Gastroesophageal sphincter (tissue), 4 donors: ENCODE measurements at regions not wholly inside any gene's neighbourhood (a gene's known extent, or its start where the extent isn't known, plus 50 kb on each side); places are given as distances from the start of the nearest gene placed in this dataset.

Experiments
- ATAC-seq: fragments of 150-250 bp; one replicate; pipeline ENCODE4 v1.9.1; 2016; ENCODE audit warnings: mild to moderate bottlenecking, moderate library complexity
- H3K27ac ChIP-seq, 4 donors: fragments of 200-600 bp; sonication (generic) in 3 of 4; 1 replicate in 3 of 4; 2 replicates in 1 of 4; pipeline ENCODE4 v1.5.1; 2016 to 2019
- H3K27me3 ChIP-seq: fragments of 200-600 bp; sonication (generic); one replicate; pipeline ENCODE4 v1.5.1; 2019
- H3K36me3 ChIP-seq, 2 donors: fragments of 200-600 bp; sonication (generic); one replicate each; pipeline ENCODE4 v1.5.1; 2019; ENCODE audit warnings: control low read depth in 1 of 2
- H3K4me1 ChIP-seq, 3 donors: fragments of 200-600 bp; sonication (generic); 1 replicate in 2 of 3; 2 replicates in 1 of 3; pipeline ENCODE4 v1.5.1; 2016 to 2019; ENCODE audit warnings: control low read depth in 2 of 3
- H3K4me3 ChIP-seq, 2 donors: fragments of 200-600 bp; sonication (generic); one replicate each; pipeline ENCODE4 v1.5.1; 2019; ENCODE audit warnings: mild to moderate bottlenecking in 1 of 2, moderate library complexity in 1 of 2
- H3K9me3 ChIP-seq, 3 donors: fragments of 200-600 bp; sonication (generic); one replicate each; pipeline ENCODE4 v1.5.1; 2017 to 2019; ENCODE audit warnings: control low read depth in 2 of 3
- EP300 ChIP-seq: sonication (generic); formaldehyde crosslinking; IDR thresholded peaks from one replicate; pipeline ENCODE4 v1.6.1; 2017; ENCODE audit warnings: antibody characterized with exemption, mild to moderate bottlenecking
- POLR2A ChIP-seq, 2 donors: fragments of 450-650 bp; IDR thresholded peaks; one replicate each; pipeline ENCODE4 v1.6.1; 2017; ENCODE audit warnings: antibody characterized with exemption in 2 of 2, mild to moderate bottlenecking in 2 of 2, moderate library complexity in 1 of 2
- POLR2AphosphoS5 ChIP-seq: sonication (generic); formaldehyde crosslinking; IDR thresholded peaks from one replicate; pipeline ENCODE4 v1.6.1; 2017; ENCODE audit warnings: antibody characterized with exemption
- WGBS, 2 donors: methylation state at CpG; one replicate each; pipeline ENCODE4 v1.1.5; 2018; ENCODE audit warnings: low coverage in 1 of 2; 5-methylcytosine and 5-hydroxymethylcytosine counted together
- TF ChIP-seq, protein P1 (sequence below), 4 experiments: fragments of 200-600 bp in 2 of 4; fragments of 450-650 bp in 2 of 4; sonication (generic) in 1 of 4; IDR thresholded peaks; one replicate each; pipeline ENCODE4 v1.5.1; 2017 to 2019; ENCODE audit warnings: antibody characterized with exemption in 4 of 4, mild to moderate bottlenecking in 2 of 4, moderate library complexity in 2 of 4

DNA sequence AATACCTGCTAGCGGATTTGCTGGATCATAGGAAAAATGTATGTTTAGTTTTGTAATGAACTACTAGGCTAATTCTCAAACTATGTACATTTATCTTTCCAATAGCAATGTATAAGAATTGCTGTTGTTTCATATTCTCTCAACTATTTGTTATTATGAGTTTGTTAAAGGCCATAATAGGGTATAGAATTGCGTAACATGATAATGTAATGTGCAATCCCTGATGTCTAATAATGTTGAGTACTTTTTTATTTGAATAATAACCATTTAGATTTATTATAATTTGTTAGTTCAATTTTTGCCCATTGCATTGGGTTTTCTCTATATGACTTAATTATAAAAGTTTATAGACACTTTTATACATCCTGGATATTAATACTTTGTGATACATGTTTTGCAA is 801.6 kb downstream of the LUZP2 start:
- no peaks in the 10 kb centered on the region for H3K9me3 ChIP-seq
- H3K4me3 ChIP-seq, result no peak overlapping the region
- H3K36me3 ChIP-seq, result no peaks in the 10 kb centered on the region
- no peaks in the 10 kb centered on the region for H3K27me3 ChIP-seq
- ATAC-seq, result no peak
- H3K27ac ChIP-seq, result no peak overlapping the region
- no peaks in the 10 kb centered on the region for H3K4me1 ChIP-seq
- WGBS, 2 donors, result 96 to 98% methylated on average over 2 of the region's 2 CpGs
- TF ChIP-seq POLR2A (IDR thresholded peaks at IDR 0.05), result no peak
- TF ChIP-seq EP300, result no peak
- no peak for TF ChIP-seq POLR2AphosphoS5
- TF ChIP-seq, protein P1, sequence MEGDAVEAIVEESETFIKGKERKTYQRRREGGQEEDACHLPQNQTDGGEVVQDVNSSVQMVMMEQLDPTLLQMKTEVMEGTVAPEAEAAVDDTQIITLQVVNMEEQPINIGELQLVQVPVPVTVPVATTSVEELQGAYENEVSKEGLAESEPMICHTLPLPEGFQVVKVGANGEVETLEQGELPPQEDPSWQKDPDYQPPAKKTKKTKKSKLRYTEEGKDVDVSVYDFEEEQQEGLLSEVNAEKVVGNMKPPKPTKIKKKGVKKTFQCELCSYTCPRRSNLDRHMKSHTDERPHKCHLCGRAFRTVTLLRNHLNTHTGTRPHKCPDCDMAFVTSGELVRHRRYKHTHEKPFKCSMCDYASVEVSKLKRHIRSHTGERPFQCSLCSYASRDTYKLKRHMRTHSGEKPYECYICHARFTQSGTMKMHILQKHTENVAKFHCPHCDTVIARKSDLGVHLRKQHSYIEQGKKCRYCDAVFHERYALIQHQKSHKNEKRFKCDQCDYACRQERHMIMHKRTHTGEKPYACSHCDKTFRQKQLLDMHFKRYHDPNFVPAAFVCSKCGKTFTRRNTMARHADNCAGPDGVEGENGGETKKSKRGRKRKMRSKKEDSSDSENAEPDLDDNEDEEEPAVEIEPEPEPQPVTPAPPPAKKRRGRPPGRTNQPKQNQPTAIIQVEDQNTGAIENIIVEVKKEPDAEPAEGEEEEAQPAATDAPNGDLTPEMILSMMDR (IDR thresholded peaks at IDR 0.05), result no peak

DNA sequence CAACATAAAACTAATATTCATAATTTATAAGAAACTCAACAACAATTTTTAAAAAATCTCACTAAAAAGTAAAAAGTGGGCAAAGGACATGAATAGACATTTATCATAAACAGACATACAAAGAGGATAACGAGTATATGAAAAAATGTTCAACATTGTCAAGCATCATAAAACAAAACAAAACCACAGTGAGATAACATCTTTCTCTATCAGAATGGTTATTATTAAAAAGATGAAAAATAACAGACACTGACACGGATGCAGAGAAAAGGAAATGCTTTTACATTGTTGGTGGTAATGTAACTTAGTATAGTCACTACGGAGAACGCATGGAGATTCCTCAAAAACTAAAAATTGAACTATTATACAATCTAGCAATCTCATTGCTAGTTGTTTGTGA is 813.0 kb downstream of the LUZP2 start:
- Histone ChIP-seq H3K27ac (no peak overlapping the region), H3K9me3 (no peaks in the 10 kb centered on the region), H3K4me1 (no peaks in the 10 kb centered on the region), H3K27me3 (no peaks in the 10 kb centered on the region), H3K4me3 (no peak overlapping the region), H3K36me3 (no peaks in the 10 kb centered on the region)
- WGBS, 2 donors, result 75 to 83% methylated on average over 4 of the region's 4 CpGs
- TF ChIP-seq EP300 (no peak), POLR2AphosphoS5 (no peak), POLR2A (IDR thresholded peaks at IDR 0.05) (no peak)
- TF ChIP-seq, protein P1 (IDR thresholded peaks at IDR 0.05), result no peak
- no peak for ATAC-seq

DNA sequence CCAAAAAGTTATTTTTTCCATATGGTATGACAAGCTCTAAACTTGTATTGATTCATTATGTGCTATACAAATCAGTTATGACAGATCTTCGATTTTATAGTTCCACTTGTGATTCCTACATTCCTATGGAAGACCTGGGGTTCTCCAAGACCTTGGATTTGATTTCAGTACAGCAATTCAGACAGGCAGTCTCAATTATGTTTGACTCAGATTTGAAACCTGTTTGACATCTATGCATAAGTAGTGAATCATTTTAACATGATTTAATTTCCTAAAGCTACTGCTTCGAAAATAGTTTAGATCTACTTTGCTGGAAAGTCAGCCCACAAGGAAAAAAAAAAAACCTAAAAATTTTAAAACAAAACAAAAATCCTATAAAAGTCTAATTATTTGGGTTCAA is 820.4 kb downstream of the LUZP2 start:
- Histone ChIP-seq H3K27ac (no peak overlapping the region), H3K36me3 (no peaks in the 10 kb centered on the region), H3K4me3 (no peak overlapping the region), H3K4me1 (no peaks in the 10 kb centered on the region), H3K27me3 (no peaks in the 10 kb centered on the region), H3K9me3 (no peaks in the 10 kb centered on the region)
- ATAC-seq, result no peak
- TF ChIP-seq POLR2AphosphoS5 (no peak), POLR2A (IDR thresholded peaks at IDR 0.05) (no peak)
- TF ChIP-seq, protein P1 (IDR thresholded peaks at IDR 0.05), result no peak
- WGBS, 2 donors, result 67 to 87% methylated on average over 2 of the region's 2 CpGs

DNA sequence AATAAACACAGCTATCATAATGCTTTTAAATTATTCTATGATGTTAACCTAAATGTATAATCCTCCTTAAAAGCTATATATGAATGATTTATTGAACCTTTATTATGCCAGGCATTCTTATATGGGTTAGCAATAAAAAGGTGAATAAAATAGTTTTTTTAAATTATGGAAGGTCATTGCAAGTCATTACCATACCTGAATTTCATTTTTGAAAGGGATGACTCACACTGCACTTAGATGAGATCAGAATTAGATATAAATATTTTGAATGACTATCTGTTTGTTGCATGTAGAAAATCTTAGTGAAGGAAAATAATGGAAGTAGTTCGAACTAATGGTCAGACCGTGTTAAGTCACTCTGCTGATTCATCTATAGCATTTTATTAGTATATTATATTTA is 822.3 kb downstream of the LUZP2 start:
- no peaks in the 10 kb centered on the region for H3K4me1 ChIP-seq
- no peaks in the 10 kb centered on the region for H3K36me3 ChIP-seq
- no peaks in the 10 kb centered on the region for H3K9me3 ChIP-seq
- ATAC-seq, result no peak
- H3K27me3 ChIP-seq, result no peaks in the 10 kb centered on the region
- no peak for TF ChIP-seq EP300
- TF ChIP-seq, protein P1 (IDR thresholded peaks at IDR 0.05), result no peak
- TF ChIP-seq POLR2AphosphoS5, result no peak
- TF ChIP-seq POLR2A (IDR thresholded peaks at IDR 0.05), result no peak
- no peak overlapping the region for H3K4me3 ChIP-seq
- no peak overlapping the region for H3K27ac ChIP-seq
- 84 to 89% methylated on average over 2 of the region's 2 CpGs for WGBS, 2 donors

DNA sequence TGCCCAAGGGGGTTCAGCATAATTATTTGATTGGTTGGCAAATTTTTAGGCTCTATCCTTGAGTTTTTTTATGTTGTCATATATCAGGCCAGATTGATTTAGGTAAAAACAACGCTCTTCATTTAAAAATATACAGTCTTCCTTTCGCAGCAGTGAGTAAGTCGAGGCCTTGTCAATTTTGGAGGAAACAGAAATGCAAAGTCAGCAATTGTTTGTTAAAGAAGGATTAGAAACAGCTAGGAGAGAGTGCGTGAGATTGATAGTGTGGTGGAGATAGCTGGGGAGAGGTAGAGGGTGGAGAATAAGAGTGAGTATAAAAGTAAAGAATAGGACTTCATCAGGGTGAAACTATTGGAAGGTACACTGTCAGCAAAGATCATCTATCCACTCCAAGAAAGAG is 830.8 kb downstream of the LUZP2 start:
- no peaks in the 10 kb centered on the region for H3K36me3 ChIP-seq
- ATAC-seq, result no peak
- H3K4me3 ChIP-seq, result no peak overlapping the region
- H3K9me3 ChIP-seq, result no peaks in the 10 kb centered on the region
- H3K4me1 ChIP-seq, result no peaks in the 10 kb centered on the region
- TF ChIP-seq POLR2A (IDR thresholded peaks at IDR 0.05), result no peak
- TF ChIP-seq, protein P1 (IDR thresholded peaks at IDR 0.05), result no peak
- TF ChIP-seq POLR2AphosphoS5, result no peak
- TF ChIP-seq EP300, result no peak
- no peak overlapping the region for H3K27ac ChIP-seq
- 0 to 49% methylated on average over 1 to 4 of the region's 4 CpGs for WGBS, 2 donors
- H3K27me3 ChIP-seq, result no peaks in the 10 kb centered on the region
